GM21423 (cell line): ENCODE measurements at regions not wholly inside any gene's neighbourhood (a gene's known extent, or its start where the extent isn't known, plus 50 kb on each side); places are given as distances from the start of the nearest gene placed in this dataset.
"Not testable (repeated sequence)": the region's sequence is repeated elsewhere in the genome, so short reads cannot be mapped to it uniquely, and the experiment has no call there.

ENCODE experiments used
- ATAC-seq: cut with Tn5 transposase; IDR thresholded peaks from one replicate; pipeline ENCODE4 v1.9.1; 2021; ENCODE audit warnings: mild to moderate bottlenecking, moderate library complexity; ENCODE audit not compliant: unreplicated experiment

DNA sequence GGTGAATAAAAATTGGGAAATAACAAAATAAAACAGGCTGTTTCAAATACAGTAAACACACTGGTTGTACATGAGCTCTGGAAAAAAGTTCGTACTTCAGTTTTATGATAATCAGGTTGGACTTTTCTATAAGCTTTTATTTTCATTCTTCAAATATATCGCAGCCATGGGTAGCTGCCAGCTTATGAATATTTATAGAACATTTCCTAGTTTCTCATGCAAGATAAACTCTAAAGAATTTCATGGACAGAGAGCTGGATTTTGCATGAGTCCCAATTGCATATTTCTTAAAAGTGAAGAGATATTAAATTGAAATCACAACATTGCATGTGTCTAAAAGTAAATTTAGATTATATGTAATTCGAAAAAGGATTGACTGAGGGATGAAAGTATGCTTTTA lies 827.6 kb downstream of the SLC6A15 start:
- ATAC-seq: no peak

DNA sequence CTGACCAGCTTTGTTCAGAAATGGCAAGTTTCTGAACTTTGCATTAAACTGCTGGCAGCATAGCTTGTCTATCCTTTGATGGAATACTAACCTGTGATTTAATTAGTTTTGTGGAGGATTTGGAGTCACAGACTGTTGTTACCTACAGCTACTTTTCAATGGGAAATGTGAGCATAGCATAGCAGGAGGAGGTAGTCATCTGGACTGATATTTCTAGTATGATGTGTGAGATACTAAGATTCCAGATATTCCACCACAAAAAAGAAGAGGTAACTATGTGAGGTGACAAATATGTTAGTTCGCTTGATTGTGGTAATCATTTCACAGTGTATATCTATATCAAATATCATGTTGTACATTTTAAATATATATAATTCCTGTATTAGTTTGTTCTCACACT lies 833.0 kb downstream of the SLC6A15 start:
- no peak for ATAC-seq

DNA sequence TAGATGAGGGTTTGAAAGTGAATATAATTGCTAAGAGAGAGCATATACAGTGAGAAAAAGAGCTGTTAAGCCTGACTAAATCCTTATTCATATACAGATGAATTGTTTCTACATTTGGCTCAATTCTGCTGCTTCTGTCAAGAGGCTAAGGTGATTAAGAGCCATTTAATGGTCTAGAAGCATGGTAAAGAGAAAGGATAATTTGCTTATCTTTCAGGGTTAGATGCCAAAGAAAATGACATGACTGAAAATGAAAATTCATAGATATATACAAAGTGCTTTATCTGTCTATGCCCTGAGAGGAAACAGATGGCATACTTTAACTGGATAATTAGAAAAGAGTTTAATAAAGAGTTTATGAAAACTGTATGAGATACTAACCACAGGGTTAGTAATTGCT lies 834.9 kb downstream of the SLC6A15 start:
- no peak for ATAC-seq

DNA sequence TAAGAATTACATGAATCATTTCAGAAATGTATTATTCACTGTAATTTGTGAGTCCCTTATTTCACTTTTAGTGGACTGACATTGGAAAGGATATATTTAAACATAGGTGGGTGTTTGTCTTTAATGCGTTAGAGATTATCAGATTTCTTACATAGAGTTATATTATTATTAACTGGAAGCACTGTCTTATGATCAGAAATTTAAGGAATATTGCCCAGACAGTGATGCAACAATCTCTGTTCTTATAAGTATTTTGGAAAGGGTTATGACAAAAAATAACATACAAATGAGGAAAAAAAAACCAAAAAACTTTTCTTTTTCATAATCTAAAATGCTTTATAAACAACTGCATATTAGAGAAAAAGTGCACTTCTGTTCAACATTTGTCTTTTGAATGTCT lies 836.6 kb downstream of the SLC6A15 start:
- no peak for ATAC-seq

DNA sequence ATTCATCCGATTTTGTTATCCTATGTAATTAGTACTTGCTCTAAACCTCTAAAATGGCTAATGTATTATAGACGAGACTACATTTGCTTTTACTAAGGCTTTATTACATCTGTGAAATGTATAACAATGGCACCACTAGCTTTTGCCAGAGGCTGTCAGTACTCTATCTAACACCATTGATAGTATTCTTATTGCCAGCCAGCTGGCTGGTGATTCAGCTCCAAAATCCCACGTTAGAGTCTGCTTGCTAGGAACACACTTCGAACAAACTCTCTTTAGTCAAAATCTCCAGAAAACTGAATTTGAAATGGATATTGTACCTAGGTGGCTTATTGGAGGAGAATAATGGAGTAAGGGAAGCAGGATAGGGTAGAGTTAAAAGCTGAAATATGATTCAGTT lies 839.2 kb downstream of the SLC6A15 start:
- no peak for ATAC-seq

DNA sequence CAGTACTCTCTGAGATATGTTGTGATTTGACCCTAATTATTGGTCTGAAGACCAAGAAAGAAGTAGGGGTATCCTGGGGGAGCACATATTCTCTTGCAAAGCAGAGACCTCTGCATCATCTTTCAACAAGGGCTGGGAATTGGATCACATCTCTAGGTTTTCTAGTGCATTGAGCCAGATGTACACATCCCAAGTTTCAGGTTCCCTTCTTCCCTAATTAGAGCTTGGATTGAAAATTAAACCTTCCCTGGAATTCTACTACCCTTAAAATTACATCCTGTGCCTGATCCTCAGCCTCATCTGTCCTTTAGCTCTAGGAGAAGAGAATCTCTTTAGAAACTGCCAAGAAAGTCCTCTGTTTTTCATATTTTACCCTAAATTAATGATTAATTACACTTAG lies 839.6 kb downstream of the SLC6A15 start:
- ATAC-seq: no peak

DNA sequence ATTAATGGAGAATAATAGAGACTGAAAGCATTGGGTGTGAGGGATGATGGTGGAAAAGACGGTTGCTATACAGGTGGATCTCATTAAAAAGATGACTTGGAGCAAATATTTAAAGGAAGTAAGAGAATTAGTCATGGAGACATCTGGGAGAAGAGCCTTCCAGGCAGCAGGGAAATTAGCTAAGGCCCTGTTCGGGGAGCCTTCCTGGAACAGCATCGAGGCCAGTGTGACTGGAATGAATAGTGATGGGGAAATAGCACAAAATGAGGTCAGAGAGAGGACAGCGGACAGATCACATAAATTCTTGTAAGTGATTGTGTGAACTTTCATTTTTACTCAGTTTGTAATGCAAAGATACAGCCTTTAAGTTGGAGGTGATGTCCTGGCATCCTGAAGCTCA lies 842.3 kb downstream of the SLC6A15 start:
- ATAC-seq: no peak

DNA sequence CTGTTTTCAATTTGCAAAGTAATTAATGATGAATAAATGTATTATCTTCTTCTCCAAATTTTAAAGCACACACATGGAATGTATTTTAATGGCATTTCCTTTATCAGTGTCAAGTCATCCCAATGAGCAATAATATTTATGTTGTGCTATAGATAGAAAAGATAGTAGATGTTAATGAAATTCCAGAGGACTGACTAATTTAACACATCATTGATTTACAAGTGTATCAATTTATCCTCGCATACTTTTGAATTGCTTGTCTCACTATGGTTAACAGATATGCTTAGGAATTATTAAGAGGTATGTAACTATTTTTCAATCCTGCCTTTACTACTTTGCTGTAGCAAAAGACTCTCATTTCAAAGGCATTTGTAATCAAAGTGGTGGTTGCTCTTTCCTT lies 842.9 kb downstream of the SLC6A15 start:
- no peak for ATAC-seq

DNA sequence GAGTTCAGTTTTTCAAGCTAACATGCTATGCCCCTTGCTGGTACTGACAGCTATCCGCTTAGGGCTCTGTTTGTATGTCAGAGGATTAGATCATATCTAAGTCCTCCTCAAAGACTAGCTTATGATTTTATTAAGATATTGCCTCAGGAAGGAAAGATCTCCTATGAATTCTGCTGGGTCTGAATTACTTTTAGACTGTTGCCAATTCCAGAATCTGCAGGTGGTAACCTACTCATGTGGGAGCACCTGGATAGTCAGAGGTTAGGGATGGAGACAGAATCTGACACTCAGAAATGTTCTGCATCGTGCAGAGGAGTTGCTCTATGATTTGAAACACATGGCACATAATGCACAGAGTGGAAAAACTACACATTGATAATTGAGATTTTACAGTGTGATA lies 843.4 kb downstream of the SLC6A15 start:
- no peak for ATAC-seq

DNA sequence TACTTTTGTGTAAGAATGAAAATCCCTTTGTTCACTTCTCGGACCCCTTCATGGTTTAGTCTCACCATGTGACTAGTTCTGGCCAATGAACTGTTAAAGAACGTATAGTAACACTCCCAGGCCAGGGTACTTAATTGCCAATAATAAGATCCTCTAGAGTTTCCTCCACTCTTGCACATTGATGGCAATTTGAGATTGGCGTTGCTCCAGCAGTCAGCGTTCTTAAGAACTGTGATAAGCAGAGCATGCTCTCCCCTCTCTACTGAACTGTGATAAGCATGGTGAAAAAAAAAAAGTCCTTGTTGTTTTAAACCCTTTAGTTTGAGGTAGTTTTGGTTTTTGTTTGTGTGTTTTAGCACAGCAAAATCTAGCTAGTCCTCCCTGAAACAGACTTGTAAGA lies 854.5 kb downstream of the SLC6A15 start:
- no peak for ATAC-seq

DNA sequence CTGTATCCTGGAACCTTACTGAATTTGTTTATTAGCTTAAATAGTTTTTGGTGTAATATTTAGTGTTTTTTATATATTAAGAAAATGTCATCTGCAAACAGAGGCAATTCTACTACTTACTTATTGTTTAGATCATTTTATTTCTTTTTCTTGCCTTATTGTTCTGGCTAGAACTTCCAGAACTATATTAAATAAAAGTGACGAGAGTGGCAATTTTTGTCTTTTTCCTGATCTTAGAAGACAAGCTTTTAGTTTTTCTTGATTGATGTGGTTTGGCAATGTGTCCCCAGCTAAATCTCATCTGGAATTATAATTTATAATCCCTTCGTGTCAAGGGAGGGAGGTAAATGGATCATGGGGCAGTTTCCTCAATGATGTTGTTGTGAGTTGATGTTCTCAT lies 857.8 kb downstream of the SLC6A15 start:
- no peak for ATAC-seq

DNA sequence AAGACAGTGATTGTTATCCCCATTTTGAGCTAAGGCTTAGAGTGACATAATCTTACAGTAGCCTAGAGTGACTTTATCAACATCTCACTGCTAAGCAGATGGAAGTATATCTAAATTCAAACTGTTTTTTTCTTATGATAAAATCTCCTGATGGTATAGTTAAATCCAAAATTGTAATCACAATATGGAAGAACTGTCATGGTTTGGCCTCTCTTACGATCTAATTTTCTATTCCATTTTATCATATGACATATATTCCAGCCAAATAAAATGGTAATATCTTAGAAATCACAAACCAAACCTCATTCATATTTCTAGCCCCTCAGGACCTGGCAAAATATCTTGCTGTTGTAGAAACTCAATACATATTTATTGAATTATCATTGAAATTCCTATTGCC lies 864.7 kb downstream of the SLC6A15 start:
- ATAC-seq: no peak

DNA sequence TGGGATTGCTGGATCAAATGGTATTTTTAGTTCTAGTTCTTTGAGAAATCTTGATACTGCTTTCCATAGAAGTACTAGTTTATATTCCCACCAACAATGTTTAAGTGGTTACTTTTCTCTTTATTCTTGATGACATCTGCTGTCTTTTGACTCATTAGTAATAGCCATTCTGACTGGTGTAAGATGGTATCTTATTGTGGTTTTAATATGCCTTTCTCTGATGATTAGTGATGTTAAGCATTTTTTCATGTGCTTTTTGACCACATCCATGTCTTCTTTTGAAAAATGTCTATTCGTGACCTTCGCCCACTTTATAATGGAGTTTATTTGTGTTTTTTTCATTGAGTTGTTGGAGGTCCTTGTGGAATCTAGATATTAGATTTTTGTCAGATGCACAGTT lies 865.7 kb downstream of the SLC6A15 start:
- no peak for ATAC-seq

DNA sequence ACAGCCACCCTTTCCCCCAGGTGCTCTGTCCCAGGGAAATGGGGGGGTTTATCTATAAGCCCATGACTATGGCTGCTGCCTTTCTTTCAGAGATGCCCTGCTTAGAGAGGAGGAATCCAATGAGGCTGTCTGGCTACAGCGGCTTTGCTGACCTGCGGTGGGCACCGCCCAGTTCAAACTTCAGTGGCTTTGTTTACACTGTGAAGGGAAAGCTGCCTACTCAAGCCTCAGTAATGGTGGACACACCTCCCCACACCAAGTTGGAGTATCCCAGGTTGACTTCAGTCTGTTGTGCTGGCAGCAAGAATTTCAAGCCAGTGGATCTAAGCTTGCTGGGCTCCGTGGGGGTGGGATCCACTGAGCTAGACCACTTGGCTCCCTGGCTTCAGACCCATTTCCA lies 869.2 kb downstream of the SLC6A15 start:
- no peak for ATAC-seq

DNA sequence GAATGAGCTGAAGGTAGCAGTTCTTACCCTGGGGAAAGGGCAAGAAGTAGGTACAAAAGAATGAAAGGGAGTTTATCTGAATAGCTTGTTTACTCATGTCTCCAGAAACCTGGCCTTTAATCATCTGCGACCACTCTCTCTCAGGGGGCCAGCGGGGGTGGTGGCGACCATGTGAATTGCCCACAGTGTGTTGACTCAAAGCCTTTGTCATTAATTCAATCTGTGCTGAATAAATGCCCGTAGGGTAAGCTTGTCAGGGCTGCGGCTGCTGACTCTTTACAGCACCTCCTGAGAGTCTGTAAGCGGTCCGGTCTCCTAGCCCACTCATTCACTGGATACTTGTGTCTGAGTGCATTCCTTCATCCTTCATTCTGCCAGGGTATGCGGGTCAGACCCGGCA lies 874.4 kb downstream of the SLC6A15 start:
- no peak for ATAC-seq

DNA sequence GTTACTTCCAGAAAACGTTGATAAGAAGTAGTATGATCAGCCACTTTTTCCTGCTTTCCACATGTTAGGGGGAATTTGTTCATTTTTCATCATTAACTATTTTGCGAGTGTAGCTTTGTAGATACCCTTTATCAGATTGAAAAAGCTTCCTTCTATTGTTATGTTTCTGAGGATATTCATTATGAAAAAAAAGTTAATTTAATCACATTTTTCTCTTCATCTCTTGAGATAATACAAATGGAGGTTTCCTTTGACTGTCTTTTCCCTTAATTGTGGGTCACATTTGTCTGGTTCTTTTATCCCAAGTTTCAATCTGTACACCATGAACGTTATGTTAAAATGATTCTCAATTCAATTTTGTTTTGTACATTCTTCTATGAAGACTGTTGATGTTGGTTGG lies 875.7 kb downstream of the SLC6A15 start:
- no peak for ATAC-seq

DNA sequence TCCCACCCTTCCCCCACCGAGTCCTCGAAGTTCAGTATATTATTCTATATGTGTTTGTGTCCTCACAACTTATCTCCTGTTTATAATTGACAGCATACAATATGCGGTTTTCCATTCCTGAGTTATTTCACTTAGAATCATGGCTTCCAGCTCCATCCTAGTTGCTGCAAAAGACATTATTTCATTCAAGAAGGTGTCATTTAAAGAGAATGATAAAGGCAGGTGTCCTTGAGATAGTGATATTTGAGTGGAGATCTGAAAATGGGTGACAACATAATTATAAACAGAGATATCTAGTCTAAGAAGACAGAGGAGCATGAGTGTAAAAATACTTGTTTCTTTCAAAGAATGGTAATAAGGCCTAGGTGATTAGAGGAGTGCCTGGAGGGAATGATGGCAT lies 876.8 kb downstream of the SLC6A15 start:
- ATAC-seq: no peak

DNA sequence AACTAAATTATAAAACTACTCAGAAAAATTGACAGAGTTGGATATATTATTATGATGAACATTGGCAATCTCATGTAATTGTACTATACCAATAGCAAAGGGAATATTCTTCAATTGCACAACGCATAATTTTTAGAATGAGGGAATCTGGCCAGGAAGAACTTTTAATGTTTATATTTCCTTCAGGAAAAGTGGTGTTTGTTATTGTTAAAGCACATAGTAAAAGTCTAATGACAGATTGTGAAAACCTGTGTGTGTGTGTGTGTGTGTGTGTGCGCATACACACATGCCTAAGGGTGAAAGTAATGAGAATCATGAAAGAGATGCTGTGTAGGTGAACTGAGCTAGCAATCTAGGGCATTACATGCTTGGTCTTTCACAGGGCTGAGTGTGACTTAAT lies 877.7 kb downstream of the SLC6A15 start:
- ATAC-seq: no peak

DNA sequence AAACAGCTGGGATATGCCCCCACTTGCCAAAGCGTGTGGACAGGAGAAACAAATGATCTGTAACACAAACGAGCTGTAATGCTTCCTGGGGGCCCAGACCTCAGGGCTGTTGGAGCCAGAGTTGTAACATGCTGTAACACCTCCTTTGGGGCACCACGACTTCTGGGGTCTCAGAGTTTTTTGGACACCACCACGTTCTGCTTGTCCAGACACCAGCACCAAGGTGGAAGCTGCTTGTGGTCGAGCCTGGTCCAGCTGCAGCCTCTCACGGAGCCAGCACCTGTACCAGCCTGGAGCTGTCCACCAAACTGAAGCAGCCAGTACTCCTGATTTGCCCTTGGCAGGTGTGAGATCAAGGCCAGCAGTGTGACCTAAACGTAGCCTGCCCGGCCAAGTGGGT lies 879.4 kb downstream of the SLC6A15 start:
- no peak for ATAC-seq

DNA sequence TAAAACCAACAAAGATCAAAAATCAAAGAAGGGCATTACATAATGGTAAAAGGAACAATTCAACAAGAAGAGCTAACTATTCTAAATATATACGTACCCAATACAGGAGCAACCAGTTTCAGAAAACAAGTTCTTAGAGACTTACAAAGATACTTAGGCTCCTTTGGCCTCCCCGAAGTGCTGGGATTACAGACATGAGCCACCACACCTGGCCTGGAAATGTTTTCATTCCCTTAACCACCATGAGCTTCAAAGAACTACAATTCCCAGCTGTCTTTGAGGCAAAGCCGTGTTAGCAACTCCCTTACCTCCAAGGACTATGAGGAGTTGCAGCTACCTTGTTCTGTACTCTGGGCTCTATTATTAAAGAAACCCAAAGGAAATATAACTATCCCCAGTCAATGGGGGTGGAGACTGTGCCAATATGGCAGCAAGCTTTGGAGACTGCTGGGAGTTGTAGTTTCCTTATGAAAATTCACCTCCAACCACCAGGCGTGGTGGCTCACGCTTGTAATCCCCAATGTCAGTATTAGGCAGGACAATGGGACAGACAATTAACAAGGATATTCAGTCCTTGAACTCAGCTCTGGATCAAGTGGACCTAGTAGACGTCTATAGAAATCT lies 893.9 kb downstream of the SLC6A15 start:
- not testable (repeated sequence) for ATAC-seq

DNA sequence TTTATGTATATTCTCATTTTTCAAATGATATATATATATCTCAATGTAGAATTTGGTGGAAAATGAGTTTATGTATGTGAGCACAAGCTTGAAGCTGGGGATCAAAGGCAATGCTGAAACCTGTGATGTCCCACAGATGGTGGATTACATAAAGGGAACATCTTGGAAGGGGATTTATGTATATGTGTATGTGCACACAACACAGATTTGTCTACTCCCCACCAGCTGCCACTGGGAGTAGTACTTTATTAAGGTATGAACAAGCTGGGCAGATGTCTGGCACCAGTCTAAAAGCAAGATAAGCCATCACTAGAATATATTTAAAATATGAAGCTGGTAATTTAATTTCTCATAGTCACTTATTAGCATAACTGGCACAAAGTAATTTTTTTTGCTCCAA lies 895.6 kb downstream of the SLC6A15 start:
- no peak for ATAC-seq

DNA sequence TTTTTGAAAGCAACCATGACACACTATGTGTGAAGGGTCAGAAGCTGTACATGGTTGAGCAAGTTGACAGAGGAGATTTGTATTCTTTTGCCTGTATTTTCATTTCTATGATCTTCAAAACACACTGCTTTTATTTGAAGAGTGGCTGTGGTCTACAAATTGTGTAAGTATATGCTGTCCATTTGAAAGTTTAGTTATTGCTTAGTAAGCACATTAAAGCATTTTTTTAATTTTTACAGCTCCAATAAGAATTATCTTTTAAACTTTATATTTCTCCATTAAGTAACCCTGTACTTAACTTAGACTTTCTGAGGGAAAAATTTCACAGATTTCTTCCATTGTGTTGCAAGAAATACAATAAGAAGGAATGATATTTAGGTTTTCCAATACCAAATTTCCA lies 915.2 kb downstream of the SLC6A15 start:
- ATAC-seq: no peak

DNA sequence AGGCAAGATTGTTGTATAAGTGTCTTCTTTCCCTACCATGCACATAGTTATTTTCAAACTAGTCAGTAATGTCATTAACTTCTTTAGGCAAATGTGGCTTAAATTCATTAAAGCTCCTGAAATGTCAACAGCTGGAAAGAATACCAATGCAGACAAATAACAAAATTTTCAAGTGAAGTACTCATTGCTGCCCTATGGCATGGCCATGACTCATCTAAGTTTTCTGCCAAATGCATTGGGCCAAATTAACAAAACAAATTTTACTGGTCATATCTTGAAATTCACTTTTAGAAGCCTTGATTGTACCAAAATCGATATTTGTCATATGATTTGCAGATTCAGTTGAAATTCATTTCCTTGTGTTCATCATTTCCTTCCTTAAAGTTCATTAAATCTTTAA lies 915.9 kb downstream of the SLC6A15 start:
- no peak for ATAC-seq

DNA sequence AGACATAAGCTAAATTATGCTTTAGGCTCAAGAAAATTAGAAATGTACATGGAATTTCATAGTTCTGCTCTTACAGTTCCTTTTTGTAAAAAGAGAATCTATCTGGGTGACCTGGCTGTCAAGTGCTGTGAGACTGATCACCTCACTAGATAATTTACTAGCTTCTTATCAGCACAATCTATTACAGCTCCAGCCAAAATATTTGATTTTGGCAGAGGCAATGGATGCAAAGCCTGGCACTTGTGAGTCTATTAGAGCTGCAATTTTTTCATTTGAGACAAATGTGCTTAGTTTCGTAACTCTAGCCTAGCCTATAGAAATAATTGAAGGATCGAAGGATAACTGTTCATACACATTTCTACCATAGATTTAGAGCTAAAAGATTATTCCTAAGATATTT lies 927.5 kb downstream of the SLC6A15 start:
- no peak for ATAC-seq
